H1 (cell line): ENCODE measurements at regions not wholly inside any gene's neighbourhood (a gene's known extent, or its start where the extent isn't known, plus 50 kb on each side); places are given as distances from the start of the nearest gene placed in this dataset.

Experiments used
- CTCF ChIA-PET: fragments of 300-600 bp; sonication (Branson Sonifier 250); formaldehyde crosslinking; loops from one replicate; lab custom pipeline; 2021; ENCODE audit not compliant: partially characterized antibody; lab: Charles Lee
- POLR2A ChIA-PET: fragments of 300-600 bp; sonication (Branson Sonifier 250); formaldehyde crosslinking; loops from one replicate; lab custom pipeline; 2021; ENCODE audit warnings: inconsistent platforms; ENCODE audit not compliant: partially characterized antibody; lab: Charles Lee
- DNase-seq, 2 experiments: peaks; one replicate each; pipeline versions ENCODE4 v3.0.0 to v3.0.0-alpha.2; 2010 to 2022; ENCODE audit warnings: low spot score in 2 of 2, low read depth in 1 of 2, mixed read lengths in 1 of 2
- FAIRE-seq: peaks from 2 replicates; lab custom pipeline; 2011; peaks lifted over from hg19 to GRCh38; lab: Jason Lieb, UNC
- H2AFZ ChIP-seq: 2 replicates; pipeline ENCODE4 v1.8.1; 2012; ENCODE audit warnings: low read length, inconsistent platforms
- H2AK5ac ChIP-seq: 2 replicates; pipeline ENCODE4 v1.6.1; 2013; ENCODE audit warnings: low read depth, low read length
- H2BK120ac ChIP-seq: replicated peaks from 2 replicates; pipeline ENCODE3; 2013; ENCODE audit warnings: low read depth, low read length, inconsistent platforms
- H2BK12ac ChIP-seq: 2 replicates; pipeline ENCODE4 v1.6.1; 2013; ENCODE audit warnings: low read depth, low read length
- H2BK15ac ChIP-seq: 2 replicates; pipeline ENCODE4 v1.6.1; 2013; ENCODE audit warnings: low read length
- H2BK20ac ChIP-seq: 2 replicates; pipeline ENCODE4 v1.6.1; 2013; ENCODE audit warnings: low read length
- H2BK5ac ChIP-seq: 2 replicates; pipeline ENCODE4 v1.6.1; 2013; ENCODE audit warnings: low read depth, low read length
- H3K14ac ChIP-seq: 2 replicates; pipeline ENCODE4 v1.6.1; 2013; ENCODE audit warnings: inconsistent platforms; ENCODE audit not compliant: insufficient read length
- H3K18ac ChIP-seq: 2 replicates; pipeline ENCODE4 v1.6.1; 2013; ENCODE audit warnings: low read length; ENCODE audit errors: extremely low read depth
- H3K23ac ChIP-seq: 2 replicates; pipeline ENCODE4 v1.6.1; 2013; ENCODE audit warnings: inconsistent platforms; ENCODE audit not compliant: insufficient read length
- H3K23me2 ChIP-seq: 2 replicates; pipeline ENCODE4 v1.6.1; 2013; ENCODE audit warnings: low read depth, low read length
- H3K27ac ChIP-seq: 2 replicates; pipeline ENCODE4 v1.6.1; 2011; ENCODE audit warnings: low read depth, low read length, inconsistent platforms
- H3K27me3 ChIP-seq, 4 experiments: replicated peaks in 1 of 4; 1 replicate in 1 of 4; 2 replicates in 3 of 4; pipeline versions ENCODE4 v1.6.1 to v1.8.1; 2011 to 2013; ENCODE audit warnings: low read length in 3 of 4, mild to moderate bottlenecking in 3 of 4, inconsistent platforms in 2 of 4, mixed read lengths in 2 of 4, moderate library complexity in 1 of 4; ENCODE audit not compliant: control insufficient read depth in 3 of 4, insufficient read depth in 3 of 4; ENCODE audit errors: extremely low read depth in 1 of 4
- H3K36me3 ChIP-seq, 4 experiments: 2 replicates each; pipeline versions ENCODE4 v1.6.1 to v1.8.1; 2011 to 2013; ENCODE audit warnings: mild to moderate bottlenecking in 4 of 4, low read length in 3 of 4, moderate library complexity in 2 of 4, control low read depth in 1 of 4, inconsistent platforms in 1 of 4; ENCODE audit not compliant: insufficient read depth in 4 of 4, control insufficient read depth in 2 of 4
- H3K4ac ChIP-seq: replicated peaks from 2 replicates; pipeline ENCODE3; 2013; ENCODE audit warnings: low read length, low read depth, mixed read lengths, inconsistent platforms; ENCODE audit not compliant: insufficient read length
- H3K4me1 ChIP-seq, 4 experiments: replicated peaks in 1 of 4; 1 replicate in 1 of 4; 2 replicates in 3 of 4; pipeline versions ENCODE4 v1.6.1 to v1.8.1; 2011 to 2013; ENCODE audit warnings: low read length in 3 of 4, inconsistent platforms in 2 of 4, mixed read lengths in 1 of 4; ENCODE audit not compliant: insufficient read depth in 4 of 4, control insufficient read depth in 3 of 4
- H3K4me2 ChIP-seq, 2 experiments: 2 replicates each; pipeline versions ENCODE4 v1.6.1 to v1.8.1; 2011 to 2013; ENCODE audit warnings: low read depth in 2 of 2, low read length in 2 of 2, control low read depth in 1 of 2, inconsistent platforms in 1 of 2, mild to moderate bottlenecking in 1 of 2; ENCODE audit not compliant: insufficient read depth in 1 of 2
- H3K4me3 ChIP-seq, 4 experiments: fragments of 200-600, 300-600 bp in 1 of 4; sonication (generic), shearing (Covaris generic), sonication (Bioruptor Twin) in 1 of 4; 2 replicates each; pipeline versions ENCODE4 v1.5.1 to v1.8.1; 2011 to 2016; ENCODE audit warnings: low read length in 4 of 4, low read depth in 3 of 4, control low read depth in 2 of 4, inconsistent platforms in 2 of 4, mild to moderate bottlenecking in 2 of 4, mixed read lengths in 1 of 4, moderate library complexity in 1 of 4; ENCODE audit not compliant: insufficient read depth in 2 of 4; ENCODE audit errors: extremely low read depth in 1 of 4
- H3K56ac ChIP-seq: replicated peaks from 2 replicates; pipeline ENCODE3; 2013; ENCODE audit warnings: low read depth, mild to moderate bottlenecking, mixed read lengths, low read length, inconsistent platforms; ENCODE audit not compliant: insufficient read length
- H3K79me1 ChIP-seq: 2 replicates; pipeline ENCODE4 v1.6.1; 2013; ENCODE audit warnings: low read depth, low read length, control low read depth
- H3K79me2 ChIP-seq, 2 experiments: 2 replicates each; pipeline versions ENCODE4 v1.6.1 to v1.8.1; 2012 to 2013; ENCODE audit warnings: low read length in 2 of 2, mild to moderate bottlenecking in 2 of 2, inconsistent platforms in 1 of 2; ENCODE audit not compliant: insufficient read depth in 2 of 2, control insufficient read depth in 1 of 2
- H3K9ac ChIP-seq, 4 experiments: replicated peaks in 1 of 4; 1 replicate in 1 of 4; 2 replicates in 3 of 4; pipeline versions ENCODE4 v1.6.1 to v1.8.1; 2011 to 2013; ENCODE audit warnings: low read depth in 3 of 4, low read length in 3 of 4, control low read depth in 2 of 4, mild to moderate bottlenecking in 2 of 4, moderate library complexity in 2 of 4, inconsistent platforms in 1 of 4; ENCODE audit errors: extremely low read depth in 1 of 4
- H3K9me3 ChIP-seq, 2 experiments: 2 replicates each; pipeline versions ENCODE4 v1.6.1 to v1.8.1; 2012 to 2013; ENCODE audit warnings: mild to moderate bottlenecking in 2 of 2, moderate library complexity in 2 of 2, control low read depth in 1 of 2, inconsistent platforms in 1 of 2, low read depth in 1 of 2, low read length in 1 of 2, mixed read lengths in 1 of 2; ENCODE audit not compliant: insufficient read depth in 2 of 2
- H4K20me1 ChIP-seq, 2 experiments: replicated peaks in 1 of 2; 2 replicates each; pipeline versions ENCODE3 to v1.8.1; 2011 to 2013; ENCODE audit warnings: inconsistent platforms in 2 of 2, low read length in 2 of 2, mild to moderate bottlenecking in 1 of 2; ENCODE audit not compliant: insufficient read depth in 2 of 2, control insufficient read depth in 1 of 2
- H4K5ac ChIP-seq: 2 replicates; pipeline ENCODE4 v1.6.1; 2013; ENCODE audit warnings: low read length, low read depth, mixed read lengths, inconsistent platforms; ENCODE audit not compliant: insufficient read length
- H4K8ac ChIP-seq: 2 replicates; pipeline ENCODE4 v1.8.0; 2013; ENCODE audit warnings: mild to moderate bottlenecking, moderate library complexity, low read length, inconsistent platforms; ENCODE audit not compliant: insufficient read depth; ENCODE audit errors: extremely low read depth
- H4K91ac ChIP-seq: replicated peaks from 2 replicates; pipeline ENCODE3; 2013; ENCODE audit warnings: low read length, mixed read lengths, inconsistent platforms; ENCODE audit not compliant: insufficient read length
- CBX5 ChIP-seq: fragments of 300-800, 300-1000 bp; sonication (generic); IDR thresholded peaks from 2 replicates; pipeline ENCODE4 v1.7.1; 2016; ENCODE audit warnings: antibody characterized with exemption, low read length, low read depth
- GTF2F1 ChIP-seq: IDR thresholded peaks from 2 replicates; pipeline ENCODE4 v1.6.1; 2012; ENCODE audit warnings: low read depth, low read length, improper control_type of control experiment, borderline replicate concordance
- NRF1 ChIP-seq: IDR thresholded peaks from 2 replicates; pipeline ENCODE4 v1.6.1; 2011; ENCODE audit warnings: mild to moderate bottlenecking, low read depth, low read length, improper control_type of control experiment
- SIN3A ChIP-seq, 2 experiments: IDR thresholded peaks in 1 of 2; conservative IDR thresholded peaks in 1 of 2; 2 replicates each; pipeline ENCODE4 v1.6.1; 2011 to 2012; ENCODE audit warnings: low read length in 2 of 2, improper control_type of control experiment in 1 of 2, low read depth in 1 of 2, mild to moderate bottlenecking in 1 of 2
- WGBS, 2 experiments: shearing (Covaris generic) in 1 of 2; methylation state at CpG; one replicate each; pipeline versions ENCODE4 v1.1.6 to v1.1.7; 2013 to 2015; ENCODE audit warnings: low lambda C conversion rate in 2 of 2, mixed read lengths in 2 of 2, inconsistent platforms in 1 of 2, low coverage in 1 of 2, missing lambda C conversion rate in 1 of 2; ENCODE audit not compliant: insufficient replicate concordance in 2 of 2, insufficient coverage in 1 of 2, insufficient read length in 1 of 2; ENCODE audit errors: extremely low coverage in 1 of 2, missing lambda C conversion rate in 1 of 2; 5-methylcytosine and 5-hydroxymethylcytosine counted together

DNA sequence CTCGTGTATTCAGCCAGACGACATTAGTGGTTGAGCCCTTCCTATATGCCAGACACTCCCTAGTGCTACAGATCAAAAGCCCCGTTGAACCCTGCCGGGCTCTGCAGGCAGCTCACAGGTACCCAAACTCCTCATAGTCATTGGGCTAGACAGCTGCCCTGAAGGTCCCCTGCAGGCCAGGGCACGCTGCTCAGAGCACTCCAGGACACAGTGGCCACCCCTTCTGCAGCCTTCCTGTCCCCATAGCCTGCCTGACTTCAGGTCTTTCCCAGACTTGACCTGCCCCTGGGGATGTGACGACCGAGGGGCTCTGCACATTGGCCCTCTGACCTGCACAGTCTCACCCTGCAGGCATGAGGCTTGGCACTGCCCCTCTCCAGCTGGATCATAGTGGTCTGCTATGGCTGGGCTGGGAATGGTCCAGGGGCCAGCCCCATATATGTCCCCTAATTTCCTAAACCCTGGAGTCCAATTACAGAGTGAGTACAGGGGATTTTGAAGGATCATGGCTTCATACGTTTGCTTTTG, 64.2 kb upstream of the UBAC2 start:
- Histone ChIP-seq H4K91ac (no peak overlapping the region), H3K79me2 (no peaks in the 10 kb centered on the region), H3K4me1 (peaks cover 0 to 2% (median 1%) of the 10 kb centered on the region in 4 experiments; a peak in 3 of 7 replicates), H4K20me1 (no peaks in the 10 kb centered on the region), H4K5ac (no peak overlapping the region), H3K9me3 (peaks cover 0 to 8% of the 10 kb centered on the region in 2 experiments; a peak in 2 of 4 replicates), H2AFZ (no peak overlapping the region), H3K27me3 (no peaks in the 10 kb centered on the region), H2BK12ac (no peak overlapping the region), H3K4me2 (no peak overlapping the region), H3K23ac (no peak overlapping the region), H3K23me2 (no peaks in the 10 kb centered on the region), H3K36me3 (no peaks in the 10 kb centered on the region), H4K8ac (no peak overlapping the region), H3K56ac (no peak overlapping the region), H2AK5ac (no peak overlapping the region), H3K14ac (no peak overlapping the region), H3K9ac (no peak overlapping the region), H2BK120ac (no peak overlapping the region), H3K4me3 (no peak overlapping the region), H3K4ac (no peak overlapping the region), H3K27ac (no peak overlapping the region), H2BK20ac (no peak overlapping the region), H2BK15ac (no peak overlapping the region), H2BK5ac (no peak overlapping the region), H3K18ac (no peak overlapping the region), H3K79me1 (no peaks in the 10 kb centered on the region)
- CTCF ChIA-PET = interaction anchor here (0.8 kb wide), 2 partner anchors 40 to 519 kb away, joined by 3 to 4 read pairs; no protein-coding TSS in a partner anchor
- POLR2A ChIA-PET = no interaction called here
- TF ChIP-seq CBX5 (no peak), SIN3A (conservative IDR thresholded peaks at IDR 0.05 in 1 of 2, IDR thresholded peaks at IDR 0.05 in 1 of 2; ENCODE audit: low read depth in 1 of 2, low read length in 2 of 2) (no peak), NRF1 (no peak), GTF2F1 (no peak)
- FAIRE-seq (no peak), DNase-seq (no peak)
- WGBS, 2 experiments = 82% methylated on average over 8 of the region's 8 CpGs; no CpG with 5 or more reads in 1 of the 2 experiments
